ENCODE measurements at regions not wholly inside any gene's neighbourhood (a gene's known extent, or its start where the extent isn't known, plus 50 kb on each side); places are given as distances from the start of the nearest gene placed in this dataset.

DNA sequence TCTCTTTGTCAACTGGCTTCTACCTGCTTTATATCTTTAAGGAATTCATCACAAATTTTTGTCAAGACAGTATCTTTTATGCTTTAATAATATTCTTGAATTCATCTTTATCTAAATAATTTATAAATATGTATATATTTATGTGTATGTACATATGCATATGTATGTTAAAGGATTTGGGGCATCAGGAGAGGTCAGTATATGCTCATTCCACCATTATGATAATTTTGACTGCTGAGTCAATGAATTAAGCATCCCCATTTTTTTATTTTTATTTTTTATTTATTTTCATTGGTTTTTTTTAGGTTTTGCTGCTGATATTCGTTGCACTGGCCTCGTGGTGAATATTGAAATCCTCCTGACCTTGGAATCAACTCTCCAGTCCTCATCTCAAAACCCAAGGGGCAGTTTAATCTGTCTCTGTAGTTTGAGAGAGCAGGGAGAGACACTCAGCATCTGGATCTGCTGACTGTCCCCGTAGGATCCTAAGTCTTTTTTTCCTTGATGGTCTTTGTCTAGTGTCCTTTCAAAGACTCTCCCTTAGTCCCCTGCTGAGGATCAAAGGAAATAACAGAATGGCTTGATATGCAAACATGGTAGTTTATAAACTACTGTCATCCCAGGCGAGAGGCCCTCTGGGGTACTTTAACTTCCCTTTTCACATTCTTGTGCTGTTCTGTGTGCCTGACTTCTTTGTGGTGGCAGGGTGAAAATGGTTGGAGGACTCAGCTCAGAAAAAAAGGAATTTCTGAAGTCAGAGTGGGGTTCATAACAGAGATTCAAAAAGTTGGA, 218.7 kb downstream of the DIO2 start (continued):
- TF ChIP-seq ZFP30 (CRISPR knock-in tag; IDR thresholded peaks at IDR 0.05) = no peak

DNA sequence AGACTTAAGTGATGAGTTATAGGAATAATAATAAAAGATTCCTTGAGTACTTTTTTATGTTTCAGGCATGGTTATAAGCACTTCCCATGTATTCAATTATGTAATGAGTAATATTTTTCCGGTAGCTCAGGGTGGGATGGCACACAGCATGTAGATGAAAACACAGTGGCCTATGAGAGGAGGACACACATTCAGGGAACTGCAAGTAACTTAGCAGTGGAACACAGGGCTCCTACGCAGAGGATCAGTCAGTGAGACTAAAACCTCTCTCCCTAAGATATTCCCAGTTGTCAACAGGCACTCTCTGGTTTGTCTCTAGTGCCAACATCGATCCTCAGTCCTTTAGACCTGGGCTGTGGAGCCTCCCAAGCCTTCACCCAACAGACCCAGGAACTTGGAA, 219.4 kb downstream of the DIO2 start:
- TF ChIP-seq ZNF70 (CRISPR knock-in tag; IDR thresholded peaks at IDR 0.05) (no peak), ISL1 (CRISPR knock-in tag; IDR thresholded peaks at IDR 0.05) (no peak), PATZ1 (CRISPR knock-in tag; IDR thresholded peaks at IDR 0.05; ENCODE audit: borderline replicate concordance) (no peak), GLIS3 (CRISPR knock-in tag; IDR thresholded peaks at IDR 0.05) (no peak), SNAI2 (CRISPR knock-in tag; IDR thresholded peaks at IDR 0.05) (no peak), OSR1 (CRISPR knock-in tag; IDR thresholded peaks at IDR 0.05) (no peak), ZFP3 (CRISPR knock-in tag; IDR thresholded peaks at IDR 0.05) (no peak), ARNTL (CRISPR knock-in tag; IDR thresholded peaks at IDR 0.05; ENCODE audit: borderline replicate concordance, low read depth) (no peak), ZNF565 (CRISPR knock-in tag; conservative IDR thresholded peaks at IDR 0.05; ENCODE audit: low read depth) (no peak), TOX (CRISPR knock-in tag; IDR thresholded peaks at IDR 0.05; ENCODE audit: borderline replicate concordance) (no peak), ZFP30 (CRISPR knock-in tag; IDR thresholded peaks at IDR 0.05) (no peak), RARB (CRISPR knock-in tag; IDR thresholded peaks at IDR 0.05) (no peak), BACH2 (CRISPR knock-in tag; IDR thresholded peaks at IDR 0.05; ENCODE audit: borderline replicate concordance) (no peak), CREB5 (CRISPR knock-in tag; IDR thresholded peaks at IDR 0.05; ENCODE audit: low read depth) (no peak), CSDC2 (CRISPR knock-in tag; IDR thresholded peaks at IDR 0.05) (no peak), CSRNP3 (CRISPR knock-in tag; IDR thresholded peaks at IDR 0.05) (no peak), ESRRG (CRISPR knock-in tag; IDR thresholded peaks at IDR 0.05) (no peak), ZC3H10 (CRISPR knock-in tag; IDR thresholded peaks at IDR 0.05) (no peak), PPARA (CRISPR knock-in tag; IDR thresholded peaks at IDR 0.05; ENCODE audit: borderline replicate concordance) (no peak)
- TF ChIP-seq, protein P1, sequence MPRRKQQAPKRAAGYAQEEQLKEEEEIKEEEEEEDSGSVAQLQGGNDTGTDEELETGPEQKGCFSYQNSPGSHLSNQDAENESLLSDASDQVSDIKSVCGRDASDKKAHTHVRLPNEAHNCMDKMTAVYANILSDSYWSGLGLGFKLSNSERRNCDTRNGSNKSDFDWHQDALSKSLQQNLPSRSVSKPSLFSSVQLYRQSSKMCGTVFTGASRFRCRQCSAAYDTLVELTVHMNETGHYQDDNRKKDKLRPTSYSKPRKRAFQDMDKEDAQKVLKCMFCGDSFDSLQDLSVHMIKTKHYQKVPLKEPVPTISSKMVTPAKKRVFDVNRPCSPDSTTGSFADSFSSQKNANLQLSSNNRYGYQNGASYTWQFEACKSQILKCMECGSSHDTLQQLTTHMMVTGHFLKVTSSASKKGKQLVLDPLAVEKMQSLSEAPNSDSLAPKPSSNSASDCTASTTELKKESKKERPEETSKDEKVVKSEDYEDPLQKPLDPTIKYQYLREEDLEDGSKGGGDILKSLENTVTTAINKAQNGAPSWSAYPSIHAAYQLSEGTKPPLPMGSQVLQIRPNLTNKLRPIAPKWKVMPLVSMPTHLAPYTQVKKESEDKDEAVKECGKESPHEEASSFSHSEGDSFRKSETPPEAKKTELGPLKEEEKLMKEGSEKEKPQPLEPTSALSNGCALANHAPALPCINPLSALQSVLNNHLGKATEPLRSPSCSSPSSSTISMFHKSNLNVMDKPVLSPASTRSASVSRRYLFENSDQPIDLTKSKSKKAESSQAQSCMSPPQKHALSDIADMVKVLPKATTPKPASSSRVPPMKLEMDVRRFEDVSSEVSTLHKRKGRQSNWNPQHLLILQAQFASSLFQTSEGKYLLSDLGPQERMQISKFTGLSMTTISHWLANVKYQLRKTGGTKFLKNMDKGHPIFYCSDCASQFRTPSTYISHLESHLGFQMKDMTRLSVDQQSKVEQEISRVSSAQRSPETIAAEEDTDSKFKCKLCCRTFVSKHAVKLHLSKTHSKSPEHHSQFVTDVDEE (CRISPR knock-in tag; IDR thresholded peaks at IDR 0.05) = no peak
- ATAC-seq = no peak

DNA sequence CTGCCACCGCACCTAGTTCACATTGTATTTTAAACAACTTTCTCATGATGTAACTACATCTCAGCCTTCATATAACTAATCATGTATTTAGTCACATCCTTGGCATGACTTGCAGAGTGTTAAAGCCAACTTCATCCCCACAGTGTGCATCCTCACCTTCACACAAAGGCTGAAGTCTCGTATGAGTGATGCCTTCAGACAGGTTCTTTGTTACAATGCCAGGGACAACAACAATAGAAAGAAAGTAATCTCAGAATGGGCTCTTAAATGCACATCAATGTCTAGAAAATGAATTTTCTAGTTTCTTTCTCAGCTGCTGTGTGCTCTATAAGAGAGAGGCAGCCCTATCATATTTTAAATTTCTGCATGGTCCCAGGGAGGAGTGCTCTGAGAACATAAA, 221.3 kb downstream of the DIO2 start:
- TF ChIP-seq CREB5 (CRISPR knock-in tag; IDR thresholded peaks at IDR 0.05; ENCODE audit: low read depth) (no peak), GLIS3 (CRISPR knock-in tag; IDR thresholded peaks at IDR 0.05) (no peak), ZNF8 (CRISPR knock-in tag; IDR thresholded peaks at IDR 0.05) (no peak), ZFP3 (CRISPR knock-in tag; IDR thresholded peaks at IDR 0.05) (no peak), CSRNP3 (CRISPR knock-in tag; IDR thresholded peaks at IDR 0.05) (no peak), ARNTL (CRISPR knock-in tag; IDR thresholded peaks at IDR 0.05; ENCODE audit: borderline replicate concordance, low read depth) (no peak), CSDC2 (CRISPR knock-in tag; IDR thresholded peaks at IDR 0.05) (no peak), BACH2 (CRISPR knock-in tag; IDR thresholded peaks at IDR 0.05; ENCODE audit: borderline replicate concordance) (no peak)
- TF ChIP-seq, protein P1 (CRISPR knock-in tag; IDR thresholded peaks at IDR 0.05) = no peak
- TF ChIP-seq, protein P2, sequence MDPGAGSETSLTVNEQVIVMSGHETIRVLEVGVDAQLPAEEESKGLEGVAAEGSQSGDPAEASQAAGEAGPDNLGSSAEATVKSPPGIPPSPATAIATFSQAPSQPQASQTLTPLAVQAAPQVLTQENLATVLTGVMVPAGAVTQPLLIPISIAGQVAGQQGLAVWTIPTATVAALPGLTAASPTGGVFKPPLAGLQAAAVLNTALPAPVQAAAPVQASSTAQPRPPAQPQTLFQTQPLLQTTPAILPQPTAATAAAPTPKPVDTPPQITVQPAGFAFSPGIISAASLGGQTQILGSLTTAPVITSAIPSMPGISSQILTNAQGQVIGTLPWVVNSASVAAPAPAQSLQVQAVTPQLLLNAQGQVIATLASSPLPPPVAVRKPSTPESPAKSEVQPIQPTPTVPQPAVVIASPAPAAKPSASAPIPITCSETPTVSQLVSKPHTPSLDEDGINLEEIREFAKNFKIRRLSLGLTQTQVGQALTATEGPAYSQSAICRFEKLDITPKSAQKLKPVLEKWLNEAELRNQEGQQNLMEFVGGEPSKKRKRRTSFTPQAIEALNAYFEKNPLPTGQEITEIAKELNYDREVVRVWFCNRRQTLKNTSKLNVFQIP (CRISPR knock-in tag; IDR thresholded peaks at IDR 0.05; ENCODE audit: borderline replicate concordance, low read depth) = no peak
- no peak for ATAC-seq
